Cerebellar nuclear complex (tissue), 1 donor: ENCODE measurements at regions not wholly inside any gene's neighbourhood (a gene's known extent, or its start where the extent isn't known, plus 50 kb on each side); places are given as distances from the start of the nearest gene placed in this dataset.
"Not testable (repeated sequence)": the region's sequence is repeated elsewhere in the genome, so short reads cannot be mapped to it uniquely, and the experiment has no call there.

ENCODE experiments used
- DNase-seq, 2 experiments: peaks; one replicate each; lab custom pipeline; 2025; lab: John Stamatoyannopoulos, UW

DNA sequence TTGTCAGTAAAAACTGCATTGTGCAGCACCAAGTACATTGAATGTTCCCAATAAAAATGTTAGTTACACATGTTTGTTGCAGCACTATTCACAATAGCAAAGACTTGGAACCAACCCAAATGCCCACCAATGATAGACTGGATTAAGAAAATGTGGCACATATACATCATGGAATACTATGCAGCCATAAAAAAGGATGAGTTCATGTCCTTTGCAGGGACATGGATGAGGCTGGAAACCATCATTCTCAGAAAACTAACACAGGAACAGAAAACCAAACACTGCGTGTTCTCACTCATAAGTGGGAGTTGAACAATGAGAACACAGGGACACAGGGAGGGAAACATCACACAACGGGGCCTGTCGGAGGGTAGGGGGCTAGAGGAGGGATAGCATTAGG lies 401.3 kb upstream of the NR5A2 start:
- DNase-seq, result not testable (repeated sequence)

DNA sequence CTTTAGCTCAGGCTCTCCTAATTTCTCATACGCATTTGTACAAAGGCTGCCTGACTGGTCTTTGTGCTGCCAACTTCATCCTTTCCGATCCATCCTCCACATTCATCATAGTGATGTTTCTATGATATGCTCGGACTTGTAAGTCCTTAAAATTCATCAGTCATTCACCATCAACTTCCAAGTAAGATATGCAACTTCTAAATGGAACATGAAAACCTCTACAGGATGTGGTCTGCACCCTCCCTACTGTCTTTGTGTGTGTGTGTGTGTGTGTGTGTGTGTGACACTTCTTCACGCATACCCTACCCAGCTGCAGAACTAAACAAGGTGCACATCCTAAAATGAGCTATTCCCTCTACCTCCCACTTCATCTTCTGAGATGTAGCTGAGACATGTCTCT lies 397.9 kb upstream of the NR5A2 start:
- no peak for DNase-seq

DNA sequence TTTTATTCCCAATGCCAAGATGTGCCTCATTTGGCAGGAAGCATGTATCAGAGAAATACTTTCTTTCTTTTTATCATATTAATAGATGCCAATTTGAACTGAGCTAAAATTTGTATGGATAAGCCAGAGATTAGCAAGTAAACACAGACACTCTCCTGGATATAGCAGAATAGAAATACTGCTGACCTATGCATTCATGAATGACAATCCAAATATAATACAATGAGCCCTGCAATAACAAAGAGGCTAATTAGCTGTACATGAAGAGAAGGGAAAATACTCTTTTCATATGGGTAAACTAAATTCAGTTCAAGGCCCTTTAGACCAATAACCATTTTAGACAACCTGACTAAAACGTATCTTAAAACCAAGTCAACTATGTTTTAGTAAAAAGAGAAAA lies 388.1 kb upstream of the NR5A2 start:
- DNase-seq, result no peak

DNA sequence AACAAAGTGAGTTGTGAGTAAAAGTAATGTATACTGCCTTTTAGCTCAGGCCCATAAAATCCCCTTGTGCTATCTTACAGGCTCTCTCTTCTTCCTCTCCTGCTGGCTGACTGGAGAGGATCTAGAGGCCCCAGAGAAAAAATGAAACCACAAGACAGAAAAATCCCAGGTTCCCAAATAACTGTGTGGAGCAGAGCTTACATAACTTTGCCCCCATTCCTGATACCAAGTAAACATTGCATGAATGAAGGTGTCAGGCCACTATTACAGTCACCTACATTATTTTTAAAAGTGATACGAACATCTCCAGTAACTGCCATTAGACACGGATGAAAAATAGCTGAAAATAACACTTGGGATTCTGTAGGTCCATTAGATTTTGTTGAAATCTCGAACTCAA lies 386.0 kb upstream of the NR5A2 start:
- no peak for DNase-seq

DNA sequence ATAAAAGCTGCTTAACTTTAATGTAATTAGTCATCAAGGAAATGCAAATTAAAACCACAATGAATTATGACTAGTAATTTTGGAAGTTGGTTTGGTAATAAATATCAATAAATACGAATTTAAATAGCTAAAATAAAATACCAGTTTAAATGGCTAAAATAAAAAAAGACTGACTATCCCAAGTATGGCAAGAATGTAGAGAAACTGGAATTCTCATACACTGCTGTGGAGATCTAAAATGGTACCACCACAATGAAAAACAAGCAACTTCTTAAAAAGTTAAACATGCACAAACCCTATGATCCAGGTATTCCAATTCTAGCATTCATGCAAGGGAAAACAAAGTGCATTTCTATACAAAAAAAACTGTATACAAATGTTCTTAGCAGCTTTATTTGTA lies 382.6 kb upstream of the NR5A2 start:
- no peak for DNase-seq

DNA sequence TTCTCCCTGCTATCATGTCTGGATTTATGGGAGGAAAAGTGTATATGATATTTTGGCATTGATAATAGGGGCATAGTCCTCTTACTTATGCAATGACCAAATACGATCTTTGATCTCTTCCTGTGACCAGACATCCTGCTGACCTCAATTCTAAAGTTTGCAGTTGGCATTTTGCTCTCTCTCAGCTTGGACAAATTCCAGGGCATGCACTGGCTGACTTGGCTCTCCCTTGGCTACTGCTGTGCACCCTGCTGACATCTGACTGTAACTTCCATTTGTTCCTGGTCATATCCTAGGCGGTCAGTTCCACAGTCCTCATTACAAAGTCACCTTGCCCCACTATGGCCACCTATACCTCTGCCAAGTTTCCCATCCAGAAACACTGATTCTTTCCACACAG lies 380.7 kb upstream of the NR5A2 start:
- DNase-seq, result no peak

DNA sequence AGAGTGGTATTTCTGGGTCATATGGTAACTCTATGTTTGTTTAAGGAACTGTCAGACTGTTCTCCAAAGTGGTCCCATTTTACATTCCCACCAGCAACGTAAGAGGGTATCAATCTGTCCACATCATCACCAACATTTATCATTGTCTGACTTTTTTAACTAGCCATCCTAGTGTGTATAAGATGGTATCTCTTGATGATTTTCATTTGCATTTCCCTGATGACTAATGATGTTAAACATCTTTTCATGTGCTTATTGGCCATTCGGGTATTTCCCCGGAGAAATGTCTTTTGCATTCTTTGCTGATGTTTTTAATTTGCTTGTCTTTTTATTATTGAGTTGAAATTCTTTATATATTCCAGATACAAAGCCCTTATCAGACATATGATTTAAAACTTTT lies 370.1 kb upstream of the NR5A2 start:
- DNase-seq, result no peak

DNA sequence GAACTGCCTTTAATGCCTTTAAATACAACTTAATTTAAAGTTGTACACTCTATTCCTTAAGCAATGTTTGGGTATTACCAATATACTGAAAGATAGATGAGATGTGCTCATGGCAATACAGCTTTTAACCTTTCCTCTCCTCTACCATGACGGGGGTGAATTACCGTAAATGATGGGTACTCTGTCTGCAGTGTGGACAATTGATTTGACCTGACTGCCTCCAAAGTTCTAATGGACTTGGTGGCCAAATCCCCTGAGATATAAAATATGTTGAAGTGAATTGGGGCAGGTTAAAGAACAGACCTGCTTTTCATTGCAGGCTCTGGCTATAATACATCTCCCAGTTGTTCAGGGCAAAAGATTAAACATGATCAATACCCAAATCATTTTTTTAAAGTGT lies 367.4 kb upstream of the NR5A2 start:
- DNase-seq, result no peak

DNA sequence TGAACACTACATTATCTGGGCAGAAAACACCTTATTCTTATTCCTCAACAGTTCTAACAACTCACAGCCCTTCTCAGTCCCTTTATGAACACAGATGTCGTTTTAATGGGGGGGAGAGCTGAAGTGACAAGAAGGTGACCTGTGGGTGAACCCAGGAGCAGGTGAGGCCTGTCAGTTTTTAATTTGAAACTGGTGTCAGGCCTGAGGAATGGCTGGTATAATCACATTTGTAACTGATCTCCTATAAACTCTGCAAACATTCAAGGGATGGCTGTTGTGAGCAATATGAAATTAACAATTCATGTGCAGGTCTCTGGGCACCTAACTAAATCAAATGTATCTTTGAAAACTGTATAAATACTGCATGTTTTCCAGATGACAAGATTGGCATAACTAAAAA lies 362.1 kb upstream of the NR5A2 start:
- DNase-seq, result no peak

DNA sequence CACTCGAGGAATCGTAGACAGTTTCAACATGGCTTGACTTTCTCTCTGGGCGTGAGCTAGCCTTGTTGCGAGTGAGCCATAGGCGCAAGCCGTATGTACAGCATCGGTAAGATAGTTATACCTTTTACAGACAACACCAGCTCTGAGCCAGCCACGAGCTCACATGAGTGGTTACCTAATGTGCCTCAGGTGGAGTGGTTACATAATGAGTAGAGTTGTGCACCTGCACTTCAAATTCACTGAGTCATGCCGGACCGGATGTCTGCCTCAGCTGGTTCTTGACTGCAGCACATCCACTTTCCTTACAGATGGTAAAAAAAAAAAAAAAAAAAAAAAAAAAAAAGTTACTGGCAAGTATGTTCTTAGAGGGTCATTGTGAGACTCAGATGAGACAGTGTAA lies 360.4 kb upstream of the NR5A2 start:
- no peak for DNase-seq

DNA sequence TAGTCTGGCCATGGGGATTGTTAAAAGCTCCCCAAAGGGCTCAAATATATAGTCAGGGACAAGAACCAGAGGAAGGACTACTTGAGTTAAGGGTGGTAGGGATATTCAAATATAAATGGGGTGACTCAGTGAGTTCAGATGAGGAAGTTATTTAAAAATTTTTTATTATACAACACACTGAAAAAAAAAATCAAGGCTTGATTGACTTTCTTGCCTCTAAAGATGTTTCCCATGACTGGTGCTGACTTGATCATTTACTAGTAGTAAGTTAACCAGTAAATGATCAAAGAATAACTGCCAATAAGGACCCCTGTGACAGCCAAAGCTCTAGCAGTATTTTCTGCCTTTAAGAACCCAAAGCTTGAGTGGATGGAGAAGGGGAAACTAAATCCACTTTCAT lies 357.6 kb upstream of the NR5A2 start:
- no peak for DNase-seq

DNA sequence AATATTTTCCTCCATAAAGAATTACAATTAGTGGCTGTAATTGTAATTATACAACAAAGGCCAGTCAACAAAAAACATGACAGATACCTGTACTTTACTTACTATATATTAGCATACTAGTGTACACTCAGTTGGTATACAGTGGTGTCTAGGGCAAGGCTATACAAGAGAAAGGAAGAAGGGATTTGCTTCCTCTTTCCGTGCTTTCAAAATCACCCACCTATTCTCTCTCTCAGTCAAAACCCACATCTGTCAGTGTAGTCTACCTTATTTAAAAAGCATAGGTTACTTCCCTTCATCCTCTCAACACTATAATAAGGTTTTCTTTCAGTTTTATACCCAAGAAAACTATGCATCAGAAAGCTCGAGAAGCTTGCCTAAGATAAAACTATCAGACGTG lies 355.8 kb upstream of the NR5A2 start:
- no peak for DNase-seq

DNA sequence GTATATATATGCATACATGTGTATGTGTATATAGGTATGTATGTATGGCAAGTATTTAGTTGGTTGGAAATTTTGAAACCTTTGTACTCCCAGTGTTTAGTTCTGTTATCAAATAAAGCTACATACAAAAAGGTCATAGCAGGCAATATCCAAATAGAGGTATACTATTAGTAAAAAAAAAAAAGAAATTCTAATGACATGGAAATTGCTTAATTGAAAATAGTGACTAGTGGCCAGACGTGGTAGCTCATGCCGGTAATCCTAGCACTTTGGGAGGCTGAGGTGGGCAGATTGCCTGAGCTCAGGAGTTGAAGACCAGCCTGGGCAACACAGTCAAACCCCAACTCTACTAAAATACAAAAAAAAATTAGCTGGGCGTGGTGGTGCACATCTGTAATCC lies 351.6 kb upstream of the NR5A2 start:
- DNase-seq, result no peak

DNA sequence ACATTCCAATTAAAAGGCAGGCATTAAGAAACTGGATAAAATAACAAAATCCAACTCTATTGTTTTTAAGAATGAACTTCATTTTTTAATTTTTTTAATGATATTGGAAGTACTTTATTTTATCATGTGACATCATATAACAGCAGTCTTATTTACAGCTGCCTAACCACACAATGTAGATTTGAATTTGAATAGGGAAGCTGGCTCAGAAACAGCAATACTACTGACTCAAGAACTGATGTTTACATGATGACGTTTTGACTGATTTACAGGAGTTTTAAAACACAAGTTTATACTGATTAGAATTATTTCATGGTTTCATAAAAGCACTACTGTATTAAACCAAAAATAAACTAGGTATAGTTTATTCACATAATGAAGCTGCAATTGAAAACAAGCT lies 348.7 kb upstream of the NR5A2 start:
- DNase-seq, result no peak

DNA sequence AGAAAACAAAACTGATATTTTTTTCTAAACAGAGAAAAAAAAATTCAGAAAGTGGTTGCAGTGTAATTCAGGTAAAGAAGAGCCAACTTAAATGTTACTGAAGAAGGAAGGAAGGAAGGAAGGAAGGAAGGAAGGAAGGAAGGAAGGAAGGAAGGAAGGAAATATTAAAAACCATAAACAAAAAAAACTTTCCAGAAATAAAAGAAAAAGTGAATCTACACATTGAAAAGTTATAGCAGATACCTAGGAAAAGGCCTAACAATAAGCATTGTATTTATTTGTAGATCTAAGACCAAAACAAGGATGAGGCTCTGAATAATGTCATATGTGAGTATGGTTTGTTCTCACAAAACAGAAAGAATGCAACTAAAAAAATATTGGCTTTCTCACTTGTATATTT lies 345.4 kb upstream of the NR5A2 start:
- no peak for DNase-seq

DNA sequence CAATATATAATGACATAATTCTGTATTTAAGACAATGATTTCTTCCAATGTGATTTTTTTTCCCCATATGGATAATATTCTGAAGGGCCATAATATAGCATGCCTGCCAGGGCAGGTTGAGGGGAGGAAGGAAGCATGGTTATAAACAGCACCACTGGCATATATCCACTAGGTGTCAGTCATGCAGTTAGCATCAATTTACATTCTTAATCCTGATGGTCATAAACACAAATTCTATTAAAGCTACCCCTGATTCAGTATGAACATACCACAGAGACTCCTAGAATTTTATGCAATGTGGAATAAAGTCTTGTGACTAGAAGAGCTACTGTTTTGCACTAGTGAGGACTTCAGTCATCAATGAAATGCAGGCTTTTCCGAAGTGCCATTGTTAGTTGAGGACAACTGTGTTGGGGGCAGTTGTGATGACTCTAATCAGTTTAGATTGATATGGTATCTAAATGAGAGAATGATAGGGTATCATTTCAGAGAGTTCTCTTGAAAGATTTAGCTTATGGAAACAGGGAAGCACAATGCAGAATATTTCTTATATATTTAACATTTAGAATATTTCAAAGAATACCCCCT lies 342.7 kb upstream of the NR5A2 start:
- no peak for DNase-seq

DNA sequence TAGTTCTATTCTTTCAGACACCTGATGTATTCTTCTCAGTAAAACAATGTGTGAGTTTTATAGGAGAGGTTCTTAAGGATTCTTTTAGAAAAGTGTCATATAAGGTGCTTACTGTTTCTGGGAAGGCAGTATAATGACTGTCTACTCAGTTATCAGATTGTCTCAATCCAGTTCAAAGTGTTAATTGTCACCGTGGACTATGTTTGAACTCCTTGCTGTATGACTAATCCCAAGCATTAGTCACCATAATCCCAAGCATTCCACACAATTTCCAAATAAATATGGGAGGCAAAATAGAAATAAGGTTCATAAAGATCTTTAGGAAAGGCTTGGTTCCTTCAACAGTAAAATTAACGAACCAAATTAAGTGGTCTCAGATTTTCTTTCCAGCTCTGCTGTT lies 342.1 kb upstream of the NR5A2 start:
- DNase-seq, result no peak

DNA sequence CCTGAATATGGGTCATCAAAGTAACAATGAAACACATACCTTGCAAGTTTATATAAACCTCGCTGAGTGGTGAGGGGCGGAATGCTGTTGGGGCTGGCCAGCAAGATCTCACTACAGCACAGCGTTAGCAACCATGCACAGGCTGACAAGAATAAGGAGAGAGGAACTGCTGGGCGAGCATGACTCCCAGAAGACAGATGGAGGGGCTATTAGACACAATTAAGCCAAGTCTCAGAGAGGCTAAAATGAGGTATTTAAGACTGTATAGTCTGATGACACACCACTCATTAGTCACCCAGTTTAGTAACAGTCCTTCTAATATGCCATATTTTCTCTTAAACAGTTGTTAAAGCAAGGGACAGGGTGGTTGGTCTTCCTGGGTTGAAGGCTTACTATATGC lies 340.2 kb upstream of the NR5A2 start:
- no peak for DNase-seq

DNA sequence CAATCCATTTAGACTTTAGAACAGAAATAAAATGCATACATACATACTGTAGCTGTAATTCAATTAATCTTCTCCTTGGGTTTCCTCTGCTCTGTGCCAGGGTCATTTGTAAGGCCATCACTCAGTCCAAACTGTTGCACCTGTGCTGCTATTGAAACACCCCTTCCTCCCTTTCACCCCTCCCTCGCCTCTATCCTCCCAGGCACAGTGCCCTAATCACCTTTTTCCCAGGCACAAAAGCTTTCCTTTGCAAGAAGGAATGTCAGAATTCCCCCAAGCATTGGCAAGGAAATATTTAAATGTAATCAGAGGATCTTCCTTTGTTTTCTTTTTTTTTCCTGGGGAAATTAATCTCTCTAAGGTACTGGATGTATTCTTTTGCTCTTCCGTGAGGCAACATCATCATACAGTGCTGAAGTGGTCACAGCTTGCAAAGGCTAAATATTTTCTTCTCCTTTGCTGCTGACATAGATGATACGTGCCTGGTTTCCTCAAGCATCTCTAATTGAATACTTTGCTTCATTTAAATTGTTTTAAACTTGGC lies 339.3 kb upstream of the NR5A2 start:
- no peak for DNase-seq

DNA sequence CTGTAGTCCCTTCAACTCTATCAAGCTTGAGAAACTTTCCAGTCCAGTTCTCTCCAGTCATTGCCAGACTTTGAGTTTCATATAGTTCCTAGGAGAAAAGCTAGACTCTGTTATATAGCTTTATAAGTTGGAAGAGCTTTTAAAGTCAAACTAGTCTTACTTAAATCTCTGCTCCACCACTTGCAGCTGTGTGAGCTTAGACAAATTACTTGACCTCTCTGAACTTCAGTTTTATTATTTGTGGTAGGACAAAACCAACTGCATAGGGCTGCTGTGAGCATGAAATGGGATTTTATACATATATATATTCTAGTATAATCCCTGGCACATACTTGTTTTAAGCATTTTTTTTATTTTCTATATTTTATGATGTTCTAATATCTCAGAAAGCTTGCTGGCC lies 338.7 kb upstream of the NR5A2 start:
- no peak for DNase-seq

DNA sequence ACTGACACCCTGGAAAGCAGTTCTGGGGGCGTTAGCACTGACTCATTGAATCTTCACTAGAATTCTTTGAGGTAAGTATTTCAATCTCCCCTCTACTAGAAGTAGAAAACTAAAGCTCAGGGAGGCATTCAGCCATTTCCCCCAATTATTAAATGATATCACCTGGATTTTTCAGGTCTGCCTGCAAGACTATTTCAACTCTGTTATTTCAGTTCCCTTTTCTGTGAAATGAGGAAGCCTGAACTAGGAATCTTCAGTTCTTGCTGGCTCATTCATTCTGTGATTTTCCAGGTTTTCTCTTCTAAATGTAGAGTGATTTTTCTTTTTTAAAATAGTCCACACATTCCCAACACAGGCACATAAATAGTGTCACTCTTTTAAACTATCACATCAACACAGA lies 337.0 kb upstream of the NR5A2 start:
- DNase-seq, result no peak

DNA sequence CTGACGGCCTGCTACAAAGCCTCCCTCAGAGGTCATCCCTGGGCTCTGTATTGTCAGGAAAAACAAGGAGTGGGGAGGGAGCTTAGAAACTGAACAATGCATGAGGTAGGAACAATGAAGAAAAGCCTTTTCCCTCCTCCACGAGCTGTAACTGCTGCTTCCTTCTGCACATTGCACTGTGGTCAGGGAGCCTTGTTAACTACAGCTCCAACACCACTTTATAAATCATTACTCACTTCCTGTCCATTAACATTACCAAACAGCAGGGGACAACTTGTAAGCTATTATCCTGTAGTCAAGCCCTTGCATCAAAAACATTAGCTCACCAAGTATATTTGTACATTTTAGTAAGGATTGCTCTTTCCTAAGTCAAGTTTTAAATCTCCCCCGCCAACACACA lies 336.0 kb upstream of the NR5A2 start:
- DNase-seq, result no peak

DNA sequence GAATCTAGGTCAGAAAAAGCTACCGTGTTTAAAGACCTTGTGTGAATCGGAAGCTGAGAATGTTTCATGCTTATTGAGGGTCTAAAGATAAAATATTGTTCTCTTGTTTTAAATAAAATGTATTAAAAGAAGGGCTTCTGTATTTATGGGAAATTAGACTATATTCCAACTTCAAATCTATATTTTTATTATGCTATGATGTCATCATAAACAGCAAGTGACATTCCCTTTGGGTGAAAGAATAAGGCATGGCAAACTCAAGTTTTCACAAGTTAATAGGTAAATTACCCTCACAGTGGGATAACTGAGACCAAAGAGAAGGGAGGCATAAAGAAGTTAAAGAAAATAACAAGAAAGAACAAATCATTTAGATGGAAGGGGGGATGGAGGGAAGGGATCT lies 333.8 kb upstream of the NR5A2 start:
- no peak for DNase-seq

DNA sequence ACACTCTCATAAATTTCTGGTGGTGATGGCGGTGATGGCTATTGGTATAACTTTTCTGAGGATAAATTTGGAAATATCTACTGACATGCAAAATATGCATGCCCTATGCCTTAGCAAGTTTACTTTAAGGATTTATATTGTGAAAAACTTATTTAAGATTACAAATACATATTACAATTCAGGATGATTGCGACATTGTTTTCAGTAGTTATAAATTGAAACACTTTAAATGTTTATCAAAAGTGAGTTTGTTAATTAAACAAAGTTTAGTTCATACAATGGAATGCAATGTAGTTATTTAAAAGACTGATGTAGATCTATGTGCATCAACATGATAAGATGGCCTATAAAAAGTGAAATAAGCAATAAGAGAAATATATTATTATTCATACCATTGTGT lies 331.3 kb upstream of the NR5A2 start:
- no peak for DNase-seq

DNA sequence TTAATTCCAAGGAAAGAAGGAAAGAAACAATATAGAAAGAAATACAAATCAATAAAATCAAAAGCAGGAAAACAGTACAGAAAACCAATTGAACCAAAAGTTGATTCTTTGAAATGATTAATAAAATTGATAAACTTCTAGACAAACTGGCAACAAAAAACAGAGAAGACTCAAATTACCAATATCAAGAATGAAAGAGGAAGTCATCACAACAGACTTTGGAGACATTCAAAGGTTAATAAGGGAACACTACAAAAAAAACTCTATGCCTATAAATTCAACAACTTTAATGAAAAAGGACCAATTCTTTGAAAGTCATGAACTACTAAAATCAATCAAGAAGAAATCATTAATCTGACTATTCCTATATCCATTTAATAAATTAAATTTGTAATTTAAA lies 329.3 kb upstream of the NR5A2 start:
- no peak for DNase-seq
